ENCODE measurements at regions not wholly inside any gene's neighbourhood (a gene's known extent, or its start where the extent isn't known, plus 50 kb on each side); places are given as distances from the start of the nearest gene placed in this dataset.

DNA sequence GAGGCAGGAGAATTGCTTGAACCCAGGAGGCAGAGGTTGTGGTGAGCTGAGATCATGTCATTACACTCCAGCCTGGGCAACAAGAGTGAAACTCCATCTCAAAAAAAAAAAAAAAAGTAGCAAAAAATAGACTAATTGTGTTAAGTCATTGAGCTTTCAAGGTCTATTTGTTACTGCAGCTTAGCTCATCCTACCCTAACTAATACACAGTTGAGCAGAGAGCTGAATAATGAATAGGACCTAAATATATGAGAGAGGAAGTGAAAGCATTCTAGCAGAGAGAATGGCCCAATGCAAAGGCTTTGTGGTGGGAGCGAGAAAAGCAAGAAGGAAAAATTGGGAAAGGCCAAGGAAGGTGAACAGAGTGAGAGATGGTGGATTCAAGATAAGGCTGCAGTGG is 128.3 kb downstream of the AXIN2 start:
- Histone ChIP-seq H3K27ac (ENCODE audit: insufficient read depth, low read length) (no peak overlapping the region), H3K36me3 (ENCODE audit: control insufficient read depth, insufficient read depth, low read length) (no peaks in the 10 kb centered on the region), H3K14ac (replicated peaks; ENCODE audit: low read depth, low read length) (no peak overlapping the region), H4K8ac (ENCODE audit: low read depth in 2 of 2, low read length in 2 of 2) (no peak overlapping the region), H3K4me3 (ENCODE audit: insufficient read depth, low read depth, low read length) (no peak overlapping the region), H3K9ac (ENCODE audit: low read depth, low read length) (no peak overlapping the region), H3K27me3 (ENCODE audit: control insufficient read depth, insufficient read depth, low read length) (peaks cover 5% of the 10 kb centered on the region), H3K18ac (ENCODE audit: low read depth, low read length) (no peak overlapping the region), H3K4me1 (ENCODE audit: control insufficient read depth, insufficient read depth, low read length) (no peaks in the 10 kb centered on the region), H2BK5ac (ENCODE audit: low read depth, low read length, poor library complexity, severe bottlenecking) (no peak overlapping the region), H3K9me1 (ENCODE audit: insufficient read depth, low read length) (no peaks in the 10 kb centered on the region), H3K56ac (ENCODE audit: extremely low read depth, insufficient read depth, low read length) (no peak overlapping the region), H4K20me1 (ENCODE audit: insufficient read depth, low read length) (no peaks in the 10 kb centered on the region), H2BK15ac (ENCODE audit: low read depth, low read length) (no peak overlapping the region), H2AK9ac (replicated peaks; ENCODE audit: low read depth, low read length, poor library complexity) (no peak overlapping the region), H3K4ac (ENCODE audit: low read depth, low read length) (no peak overlapping the region), H3K79me1 (ENCODE audit: low read depth in 1 of 2, low read length in 2 of 2) (no peaks in the 10 kb centered on the region), H3K9me3 (ENCODE audit: control insufficient read depth, insufficient read depth, low read length) (no peaks in the 10 kb centered on the region), H2AK5ac (ENCODE audit: low read depth, low read length) (no peak overlapping the region), H2BK20ac (ENCODE audit: low read depth, low read length) (no peak overlapping the region), H2BK120ac (ENCODE audit: low read depth, low read length) (no peak overlapping the region), H4K5ac (ENCODE audit: low read depth, low read length) (no peak overlapping the region), H2AFZ (replicated peaks; ENCODE audit: low read length, poor library complexity) (no peak overlapping the region), H3K23ac (ENCODE audit: low read depth, low read length) (no peak overlapping the region), H4K91ac (ENCODE audit: insufficient read depth, low read depth, low read length) (no peak overlapping the region), H3K4me2 (ENCODE audit: low read depth, low read length) (no peak overlapping the region)
- WGBS, 2 experiments (ENCODE audit: extremely low coverage in 2 of 2, insufficient read length in 1 of 2), result 71% methylated on average over 1 of the region's 1 CpG; no CpG with 5 or more reads in 1 of the 2 experiments
- dilution Hi-C loops (cut with HindIII; ENCODE audit: low sequenced_read_pairs, unreplicated experiment) (no loop called here), in situ Hi-C loops (cut with MboI; ENCODE audit: low sequenced_read_pairs) (no loop called here), intact Hi-C loops (cut with micrococcal nuclease) (no loop called here)
- ATAC-seq (ENCODE audit: low read depth) (no peak), DNase-seq (no peak)
- BruUV-seq (replicated peaks), result no TSS peak
- ChIA-PET POLR2A (ENCODE audit: unreplicated experiment) (no interaction called here), CTCF (interaction anchor here (0.6 kb wide), 1 partner anchor 21 kb away, joined by 5 read pairs; no protein-coding TSS in a partner anchor)
- no peak for TF ChIP-seq POLR2A (IDR thresholded peaks at IDR 0.05; ENCODE audit: low read depth, low read length)

All from IMR-90 (cell line).